Stimulated activated CD4-positive, alpha-beta T cell treated with anti-CD3 and anti-CD28 coated beads, TNF-alpha, amount 100 ng/mL, for 1 hour (primary cell): ENCODE measurements at regions not wholly inside any gene's neighbourhood (a gene's known extent, or its start where the extent isn't known, plus 50 kb on each side); places are given as distances from the start of the nearest gene placed in this dataset.

Source experiments
- DNase-seq, 3 donors: peaks; one replicate each; pipeline ENCODE4 v3.0.0-alpha.2; 2020; ENCODE audit warnings: low read depth in 3 of 3, low spot score in 1 of 3

GRCh38 chr18:34977838-34978532 is 63.2 kb upstream of the MAPRE2 start:
- DNase-seq: peak in 1 of 3 donors; percentile 42

- no peak for DNase-seq
These were observed 62.7 kb upstream of the MAPRE2 start for GRCh38 chr18:34978533-34978893.

GRCh38 chr18:34978953-34979608 is 62.1 kb upstream of the MAPRE2 start:
- DNase-seq: peak in 2 of 3 donors; percentile 36 to 49

- no peak for DNase-seq
These were observed 59.7 kb upstream of the MAPRE2 start for GRCh38 chr18:34981487-34981886.

- no peak for DNase-seq
These were observed 55.2 kb upstream of the MAPRE2 start for GRCh38 chr18:34985963-34986362.

GRCh38 chr18:34990597-34990996 is 50.6 kb upstream of the MAPRE2 start:
- no peak for DNase-seq

GRCh38 chr18:34991152-34991551 is 50.1 kb upstream of the MAPRE2 start:
- DNase-seq: no peak
